ENCODE measurements at regions not wholly inside any gene's neighbourhood (a gene's known extent, or its start where the extent isn't known, plus 50 kb on each side); places are given as distances from the start of the nearest gene placed in this dataset.

- TF ChIP-seq CTCF (conservative IDR thresholded peaks at IDR 0.05) (no peak), EZH2 (IDR thresholded peaks at IDR 0.05; ENCODE audit: low read depth) (no peak)
Measured at GRCh38 chr5:16000056-16000455, 179.5 kb downstream of the MARCHF11 start.
